ENCODE measurements at regions not wholly inside any gene's neighbourhood (a gene's known extent, or its start where the extent isn't known, plus 50 kb on each side); places are given as distances from the start of the nearest gene placed in this dataset.

GRCh38 chr21:28523367-28523766 lies 469.3 kb downstream of the LTN1 start:
- Histone ChIP-seq H3K27ac (replicated peaks) (peak overlapping the region; percentile 85), H3K9me3 (replicated peaks) (no peaks in the 10 kb centered on the region), H3K4me1 (peaks cover 20% of the 10 kb centered on the region), H3K36me3 (no peaks in the 10 kb centered on the region), H3K27me3 (ENCODE audit: low read depth) (no peaks in the 10 kb centered on the region), H3K4me3 (no peak overlapping the region)
- intact Hi-C loops (cut with micrococcal nuclease) = loop anchor here (10.0 kb wide), 1 partner anchor 111 kb away; no protein-coding TSS in a partner anchor
- TF ChIP-seq CTCF (IDR thresholded peaks at IDR 0.05; ENCODE audit: borderline replicate concordance) = no peak
- DNase-seq = no peak

DNA sequence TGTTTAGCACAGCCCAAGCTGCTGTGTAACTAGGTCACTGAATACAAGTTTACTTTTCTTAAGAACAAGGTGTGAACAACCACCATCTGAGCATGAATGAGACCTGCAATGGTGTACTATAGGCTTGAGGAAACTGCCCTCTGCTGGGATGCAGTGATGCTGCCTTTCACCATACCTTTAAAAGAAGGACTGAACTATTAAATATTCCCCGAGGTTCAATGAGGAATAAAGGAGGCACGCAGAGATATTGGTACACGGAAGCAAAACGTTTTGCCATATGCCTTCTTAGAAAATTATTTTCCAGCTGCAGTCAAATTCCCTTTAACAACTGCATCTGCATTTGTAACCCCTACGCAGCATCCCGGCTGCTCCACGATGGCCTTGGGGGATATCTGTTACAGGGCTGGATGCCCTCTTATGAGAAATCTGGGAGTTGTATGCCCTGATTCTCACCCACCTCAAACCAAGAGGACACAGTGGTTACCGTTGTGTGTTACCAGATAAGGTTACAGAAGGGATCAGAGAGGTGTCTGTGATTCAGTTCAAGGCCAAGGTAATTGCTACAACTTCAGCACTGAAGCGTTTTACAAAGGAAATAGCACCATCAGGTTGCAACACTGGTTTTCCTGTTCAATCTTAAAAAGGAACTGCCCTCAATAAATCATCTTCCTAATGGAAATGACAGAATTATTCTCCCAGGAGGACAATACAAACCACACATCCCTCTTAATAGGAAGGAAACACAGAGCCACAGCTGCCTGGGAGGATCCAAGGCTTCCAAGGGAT lies 470.5 kb downstream of the LTN1 start:
- DNase-seq = no peak
- H3K27ac ChIP-seq (replicated peaks) = peak overlapping the region; percentile 85
- H3K9me3 ChIP-seq (replicated peaks) = no peaks in the 10 kb centered on the region
- TF ChIP-seq CTCF (IDR thresholded peaks at IDR 0.05; ENCODE audit: borderline replicate concordance) = peak; percentile 36
- no peak overlapping the region for H3K4me3 ChIP-seq
- intact Hi-C loops (cut with micrococcal nuclease) = loop anchor here (10.0 kb wide), 1 partner anchor 113 kb away; no protein-coding TSS in a partner anchor
- no peaks in the 10 kb centered on the region for H3K36me3 ChIP-seq
- H3K27me3 ChIP-seq (ENCODE audit: low read depth) = no peaks in the 10 kb centered on the region
- H3K4me1 ChIP-seq = peaks cover 30% of the 10 kb centered on the region

DNA sequence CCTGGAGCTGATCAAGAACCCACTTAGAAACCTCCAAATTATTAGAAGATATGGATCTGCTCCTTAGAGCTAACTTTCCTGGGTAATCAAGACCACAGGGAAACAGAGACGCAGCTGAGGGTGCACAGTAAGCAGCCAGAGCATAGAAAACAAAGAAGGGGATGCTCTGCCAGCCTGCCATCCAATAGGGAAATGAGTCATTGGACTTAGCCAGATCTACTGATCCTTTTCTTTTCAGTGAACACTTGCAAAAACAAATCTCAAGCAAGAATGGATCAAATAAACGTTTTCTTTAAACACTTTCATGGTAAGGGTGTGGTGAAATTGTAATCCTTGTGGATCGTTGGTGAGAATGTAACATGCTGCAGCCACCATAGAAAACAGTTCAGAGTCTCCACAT lies 474.0 kb downstream of the LTN1 start:
- TF ChIP-seq CTCF (IDR thresholded peaks at IDR 0.05; ENCODE audit: borderline replicate concordance) = no peak
- Histone ChIP-seq H3K4me3 (no peak overlapping the region), H3K4me1 (peaks cover 34% of the 10 kb centered on the region), H3K27me3 (ENCODE audit: low read depth) (no peaks in the 10 kb centered on the region), H3K9me3 (replicated peaks) (no peaks in the 10 kb centered on the region), H3K36me3 (no peaks in the 10 kb centered on the region), H3K27ac (replicated peaks) (peak overlapping the region; percentile 31)
- DNase-seq = no peak
- intact Hi-C loops (cut with micrococcal nuclease) = loop anchor here (5.0 kb wide), 1 partner anchor 224 kb away; no protein-coding TSS in a partner anchor

- Histone ChIP-seq H3K36me3 (no peaks in the 10 kb centered on the region), H3K4me3 (peak overlapping the region; percentile 31), H3K27me3 (ENCODE audit: low read depth) (no peaks in the 10 kb centered on the region), H3K4me1 (peaks cover 45% of the 10 kb centered on the region), H3K9me3 (replicated peaks) (no peaks in the 10 kb centered on the region), H3K27ac (replicated peaks) (peak overlapping the region; percentile 57)
- DNase-seq = peak; percentile 64
- peak; percentile 84 for TF ChIP-seq CTCF (IDR thresholded peaks at IDR 0.05; ENCODE audit: borderline replicate concordance)
- intact Hi-C loops (cut with micrococcal nuclease) = loop anchor here (5.0 kb wide), 1 partner anchor 225 kb away; no protein-coding TSS in a partner anchor
Observed at GRCh38 chr21:28516991-28517592, 475.6 kb downstream of the LTN1 start.

DNA sequence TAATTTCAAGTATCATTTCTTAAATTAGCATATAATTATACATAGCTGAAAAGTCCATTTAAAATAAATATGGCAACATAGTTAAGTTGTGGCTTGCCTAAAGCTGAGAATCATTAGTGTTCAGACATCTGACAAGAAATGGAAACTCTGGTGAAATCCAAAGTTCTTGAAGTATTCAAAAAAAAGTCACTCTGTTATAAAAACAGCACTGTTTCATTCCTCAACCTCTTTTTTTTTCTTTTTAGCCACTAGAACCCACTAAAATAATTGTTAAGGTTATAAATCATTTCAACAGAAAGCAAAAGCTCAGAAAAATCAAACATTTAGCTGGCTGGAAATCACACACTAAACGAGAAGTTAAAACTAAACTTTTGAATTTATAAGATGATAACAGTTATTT lies 476.7 kb downstream of the LTN1 start:
- intact Hi-C loops (cut with micrococcal nuclease) = loop anchor here (5.0 kb wide), 1 partner anchor 226 kb away; no protein-coding TSS in a partner anchor
- TF ChIP-seq CTCF (IDR thresholded peaks at IDR 0.05; ENCODE audit: borderline replicate concordance) = no peak
- no peaks in the 10 kb centered on the region for H3K27me3 ChIP-seq (ENCODE audit: low read depth)
- no peak overlapping the region for H3K27ac ChIP-seq (replicated peaks)
- no peak for DNase-seq
- H3K4me3 ChIP-seq = no peak overlapping the region
- H3K9me3 ChIP-seq (replicated peaks) = no peaks in the 10 kb centered on the region
- peaks cover 42% of the 10 kb centered on the region for H3K4me1 ChIP-seq
- no peaks in the 10 kb centered on the region for H3K36me3 ChIP-seq

Measured in left ventricle myocardium inferior (tissue), 1 donor.